ENCODE measurements at regions not wholly inside any gene's neighbourhood (a gene's known extent, or its start where the extent isn't known, plus 50 kb on each side); places are given as distances from the start of the nearest gene placed in this dataset.
"Not testable (repeated sequence)": the region's sequence is repeated elsewhere in the genome, so short reads cannot be mapped to it uniquely, and the experiment has no call there.

DNA sequence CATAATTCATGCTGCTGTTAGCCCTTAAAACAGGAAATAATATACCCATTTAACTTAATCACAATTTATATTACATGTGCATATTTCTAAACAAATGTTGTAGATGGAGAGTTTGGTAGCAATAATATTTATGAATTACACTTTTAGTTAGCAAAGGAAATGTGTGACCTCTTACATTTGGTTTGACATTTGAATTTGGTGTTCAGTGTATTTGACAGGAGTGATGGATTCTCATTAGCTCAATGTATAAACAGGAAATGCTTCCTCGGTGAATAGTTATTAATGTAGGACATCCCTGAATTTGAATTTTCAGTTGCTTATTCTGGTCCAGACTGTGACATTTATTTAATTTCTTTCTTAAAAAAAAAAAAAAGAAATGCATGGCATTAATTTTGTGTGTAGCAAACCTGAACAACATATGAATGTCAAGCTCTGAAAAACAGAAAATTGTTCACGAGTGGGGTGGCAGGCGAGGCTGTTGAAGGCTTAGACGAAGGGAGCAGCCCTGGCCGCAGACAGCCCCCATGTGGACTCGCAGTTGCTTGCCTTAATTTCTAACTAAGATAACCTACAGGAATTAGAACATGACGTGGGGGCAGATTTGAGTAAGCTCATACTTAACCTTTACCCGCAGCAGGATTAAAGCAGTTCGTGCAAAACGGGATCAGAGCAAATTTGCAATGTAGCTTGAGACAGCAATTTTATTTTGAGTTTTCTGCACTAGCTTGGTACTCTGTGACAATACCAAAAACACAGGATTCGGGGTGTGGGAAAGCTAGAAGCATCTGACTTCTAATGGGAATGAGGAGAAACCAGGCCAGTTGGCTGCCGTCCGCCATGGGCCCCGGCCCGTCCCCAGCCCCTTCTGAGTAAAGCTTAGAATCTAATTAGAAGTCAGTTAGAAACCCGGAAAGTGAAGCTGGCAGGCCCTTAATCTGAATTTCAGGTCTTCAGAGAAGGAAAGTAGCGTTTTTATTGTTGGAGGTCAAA is 134.3 kb downstream of the MACROH2A1 start:
- no peak for TF ChIP-seq EP300 (IDR thresholded peaks at IDR 0.05)
- TF ChIP-seq, protein P1, sequence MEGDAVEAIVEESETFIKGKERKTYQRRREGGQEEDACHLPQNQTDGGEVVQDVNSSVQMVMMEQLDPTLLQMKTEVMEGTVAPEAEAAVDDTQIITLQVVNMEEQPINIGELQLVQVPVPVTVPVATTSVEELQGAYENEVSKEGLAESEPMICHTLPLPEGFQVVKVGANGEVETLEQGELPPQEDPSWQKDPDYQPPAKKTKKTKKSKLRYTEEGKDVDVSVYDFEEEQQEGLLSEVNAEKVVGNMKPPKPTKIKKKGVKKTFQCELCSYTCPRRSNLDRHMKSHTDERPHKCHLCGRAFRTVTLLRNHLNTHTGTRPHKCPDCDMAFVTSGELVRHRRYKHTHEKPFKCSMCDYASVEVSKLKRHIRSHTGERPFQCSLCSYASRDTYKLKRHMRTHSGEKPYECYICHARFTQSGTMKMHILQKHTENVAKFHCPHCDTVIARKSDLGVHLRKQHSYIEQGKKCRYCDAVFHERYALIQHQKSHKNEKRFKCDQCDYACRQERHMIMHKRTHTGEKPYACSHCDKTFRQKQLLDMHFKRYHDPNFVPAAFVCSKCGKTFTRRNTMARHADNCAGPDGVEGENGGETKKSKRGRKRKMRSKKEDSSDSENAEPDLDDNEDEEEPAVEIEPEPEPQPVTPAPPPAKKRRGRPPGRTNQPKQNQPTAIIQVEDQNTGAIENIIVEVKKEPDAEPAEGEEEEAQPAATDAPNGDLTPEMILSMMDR (IDR thresholded peaks at IDR 0.05): no peak
- TF ChIP-seq POLR2A (IDR thresholded peaks at IDR 0.05): no peak
- H3K9me3 ChIP-seq: peaks cover 0 to 4% (median 0%) of the 10 kb centered on the region in 4 donors
- H3K27me3 ChIP-seq: no peaks in the 10 kb centered on the region
- no peaks in the 10 kb centered on the region for H3K4me1 ChIP-seq
- no peak overlapping the region for H3K27ac ChIP-seq
- H3K4me3 ChIP-seq: no peak overlapping the region
- no peak for DNase-seq (ENCODE audit: low spot score in 2 of 2)
- H3K36me3 ChIP-seq: no peaks in the 10 kb centered on the region
- WGBS, 2 donors: 71 to 82% methylated on average over 17 of the region's 17 CpGs

GRCh38 chr5:135263022-135263668 is 135.9 kb downstream of the MACROH2A1 start:
- H3K9me3 ChIP-seq: peaks cover 0 to 4% (median 0%) of the 10 kb centered on the region in 4 donors
- H3K4me1 ChIP-seq: no peaks in the 10 kb centered on the region
- DNase-seq (ENCODE audit: low spot score in 2 of 2): no peak
- H3K4me3 ChIP-seq: no peak overlapping the region
- no peak overlapping the region for H3K27ac ChIP-seq
- H3K27me3 ChIP-seq: no peaks in the 10 kb centered on the region
- WGBS, 2 donors: 77 to 86% methylated on average over 17 of the region's 17 CpGs
- no peaks in the 10 kb centered on the region for H3K36me3 ChIP-seq
- no peak for TF ChIP-seq EP300 (IDR thresholded peaks at IDR 0.05)
- TF ChIP-seq POLR2A (IDR thresholded peaks at IDR 0.05): no peak
- TF ChIP-seq, protein P1 (IDR thresholded peaks at IDR 0.05): no peak

DNA sequence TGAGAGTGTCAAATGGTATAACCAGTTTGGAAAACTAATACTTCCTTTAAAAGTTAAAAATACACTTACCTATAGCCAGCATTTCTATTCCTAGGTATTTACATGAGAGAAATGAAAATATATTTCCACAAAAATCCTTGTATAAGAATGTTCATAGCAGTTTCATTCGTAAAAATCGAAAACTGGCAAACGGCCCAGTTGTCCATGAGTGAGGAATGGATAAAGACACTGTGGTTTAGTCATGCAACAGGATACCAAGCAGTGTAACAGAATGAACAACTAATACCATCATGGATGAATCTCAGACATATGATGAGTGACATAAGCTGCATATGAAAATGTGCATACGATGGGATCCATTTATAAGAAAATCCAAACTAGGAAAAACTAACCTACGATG is 136.7 kb downstream of the MACROH2A1 start:
- Histone ChIP-seq H3K27me3 (no peaks in the 10 kb centered on the region), H3K36me3 (no peaks in the 10 kb centered on the region), H3K9me3 (peaks cover 0 to 4% (median 0%) of the 10 kb centered on the region in 4 donors), H3K4me1 (no peaks in the 10 kb centered on the region), H3K27ac (no peak overlapping the region), H3K4me3 (no peak overlapping the region)
- WGBS, 2 donors: 92 to 94% methylated on average over 5 of the region's 5 CpGs
- TF ChIP-seq EP300 (IDR thresholded peaks at IDR 0.05) (no peak), POLR2A (IDR thresholded peaks at IDR 0.05) (no peak)
- TF ChIP-seq, protein P1 (IDR thresholded peaks at IDR 0.05): no peak
- no peak for DNase-seq (ENCODE audit: low spot score in 2 of 2)

GRCh38 chr5:135260108-135260507 is 138.9 kb downstream of the MACROH2A1 start:
- not testable (repeated sequence) for DNase-seq (ENCODE audit: low spot score in 2 of 2); H3K9me3 ChIP-seq; H3K27me3 ChIP-seq; H3K4me1 ChIP-seq; H3K36me3 ChIP-seq; H3K27ac ChIP-seq; H3K4me3 ChIP-seq

DNA sequence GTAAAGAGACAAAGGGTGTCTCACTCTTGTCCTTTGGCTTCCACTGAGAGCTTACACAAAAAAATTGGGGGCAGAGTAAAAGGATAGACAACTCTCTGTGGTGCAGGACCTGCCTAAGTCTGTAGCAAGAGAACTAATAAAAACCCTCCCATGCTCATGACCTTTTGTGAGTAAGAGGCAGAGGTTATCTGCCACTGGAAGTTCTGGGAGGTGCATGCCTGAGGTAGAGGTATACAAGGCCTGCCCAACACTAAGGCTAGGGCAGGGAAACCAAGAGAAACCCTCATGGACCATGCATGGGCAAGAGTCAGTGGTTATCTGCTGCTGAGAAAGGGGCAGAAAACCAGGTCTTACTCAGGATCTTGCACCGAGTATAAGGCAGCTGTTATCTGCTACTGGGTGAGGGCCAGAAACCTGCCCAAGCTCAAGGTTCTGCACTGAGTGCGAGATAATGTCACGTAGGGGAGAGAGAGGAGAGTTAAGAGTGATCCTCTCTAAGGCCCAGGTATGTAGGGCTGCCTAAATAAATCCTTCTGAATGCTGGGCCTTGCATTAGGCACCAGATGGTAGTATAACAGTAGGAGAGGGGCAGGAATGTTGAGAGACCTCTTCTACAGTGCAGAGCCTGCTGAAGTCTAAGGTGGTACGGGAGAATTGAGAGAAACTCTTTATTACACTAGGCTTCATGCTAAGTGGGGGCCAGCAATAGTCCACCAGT is 143.4 kb downstream of the MACROH2A1 start:
- no peak for DNase-seq (ENCODE audit: low spot score in 2 of 2)
- H3K9me3 ChIP-seq: peaks cover 0 to under 1% (median 0%) of the 10 kb centered on the region in 4 donors
- H3K4me3 ChIP-seq: no peak overlapping the region
- H3K4me1 ChIP-seq: no peaks in the 10 kb centered on the region
- H3K27ac ChIP-seq: no peak overlapping the region
- no peaks in the 10 kb centered on the region for H3K27me3 ChIP-seq
- WGBS, 2 donors: 91 to 92% methylated on average over 4 of the region's 4 CpGs
- TF ChIP-seq, protein P1 (IDR thresholded peaks at IDR 0.05): no peak
- TF ChIP-seq POLR2A (IDR thresholded peaks at IDR 0.05): no peak
- no peak for TF ChIP-seq EP300 (IDR thresholded peaks at IDR 0.05)
- H3K36me3 ChIP-seq: no peaks in the 10 kb centered on the region
